ENCODE measurements at regions not wholly inside any gene's neighbourhood (a gene's known extent, or its start where the extent isn't known, plus 50 kb on each side); places are given as distances from the start of the nearest gene placed in this dataset.

GRCh38 chr4:176902710-176903323 lies 110.1 kb upstream of the VEGFC start:
- DNase-seq = no peak

GRCh38 chr4:176906709-176907108 lies 114.0 kb upstream of the VEGFC start:
- DNase-seq = no peak

GRCh38 chr4:176910646-176911045 lies 117.9 kb upstream of the VEGFC start:
- DNase-seq = no peak

GRCh38 chr4:176919631-176920030 lies 126.9 kb upstream of the VEGFC start:
- DNase-seq = no peak

GRCh38 chr4:176920694-176921093 lies 128.0 kb upstream of the VEGFC start:
- no peak for DNase-seq

GRCh38 chr4:176921256-176921655 lies 128.5 kb upstream of the VEGFC start:
- DNase-seq = no peak

GRCh38 chr4:176924238-176924637 lies 131.5 kb upstream of the VEGFC start:
- DNase-seq = no peak

DNA sequence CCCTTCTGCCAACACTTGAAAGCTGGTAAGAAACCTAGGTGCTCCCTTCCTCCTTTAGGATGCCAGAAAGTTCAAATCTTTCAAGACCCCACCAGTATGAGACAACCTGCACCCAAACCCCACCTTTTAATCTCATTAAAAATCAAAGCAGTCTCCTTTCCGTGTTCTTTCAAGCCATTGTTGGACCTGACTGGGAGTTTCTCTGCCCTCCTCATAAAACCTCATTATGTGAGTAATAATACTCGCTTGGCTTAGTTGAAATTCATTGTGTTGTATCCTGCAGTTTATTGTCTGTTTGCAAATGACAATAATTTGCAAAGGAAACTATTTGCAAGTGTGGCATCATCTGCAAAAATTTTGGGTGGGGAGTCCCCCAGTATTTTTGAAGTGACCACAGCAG lies 133.2 kb upstream of the VEGFC start:
- no peak for DNase-seq

DNA sequence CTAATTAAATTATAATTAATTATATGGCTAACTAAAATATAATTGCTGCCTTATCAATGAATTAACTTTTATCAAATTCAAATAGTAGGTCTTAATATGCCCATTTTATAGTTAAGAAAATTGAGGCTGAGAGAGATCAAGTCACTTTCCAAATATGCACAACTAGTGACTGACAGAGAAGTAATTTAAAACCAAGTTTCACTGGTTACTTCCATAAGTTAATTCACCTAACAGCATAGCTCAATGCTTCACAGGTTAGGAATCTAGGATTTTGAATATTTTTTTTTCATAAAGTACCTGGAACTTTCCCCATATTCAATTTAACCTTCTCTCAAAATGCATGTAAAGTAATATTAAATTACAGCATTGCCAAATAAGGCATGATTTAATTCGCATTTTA lies 134.4 kb upstream of the VEGFC start:
- no peak for DNase-seq

GRCh38 chr4:176927664-176928063 lies 134.9 kb upstream of the VEGFC start:
- no peak for DNase-seq

DNA sequence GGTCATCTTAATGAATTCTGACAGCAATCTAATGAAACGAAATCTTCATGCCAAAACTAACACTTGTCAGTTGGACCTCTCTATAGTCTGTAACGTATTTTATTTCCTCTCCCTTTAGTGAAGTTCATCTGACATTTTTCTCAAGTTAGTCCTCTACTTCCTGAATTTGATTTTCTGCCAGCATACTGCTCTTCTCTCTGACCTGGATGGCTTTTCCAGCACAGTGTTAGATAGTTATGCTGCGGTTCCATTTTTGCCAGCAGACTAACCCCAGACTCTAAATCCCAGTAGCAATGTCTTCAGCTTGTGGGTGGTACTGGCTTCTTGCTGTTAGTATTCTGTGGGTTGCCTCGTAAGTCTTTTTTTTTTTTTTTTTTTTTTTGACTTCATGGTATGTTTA lies 146.7 kb upstream of the VEGFC start:
- no peak for DNase-seq

DNA sequence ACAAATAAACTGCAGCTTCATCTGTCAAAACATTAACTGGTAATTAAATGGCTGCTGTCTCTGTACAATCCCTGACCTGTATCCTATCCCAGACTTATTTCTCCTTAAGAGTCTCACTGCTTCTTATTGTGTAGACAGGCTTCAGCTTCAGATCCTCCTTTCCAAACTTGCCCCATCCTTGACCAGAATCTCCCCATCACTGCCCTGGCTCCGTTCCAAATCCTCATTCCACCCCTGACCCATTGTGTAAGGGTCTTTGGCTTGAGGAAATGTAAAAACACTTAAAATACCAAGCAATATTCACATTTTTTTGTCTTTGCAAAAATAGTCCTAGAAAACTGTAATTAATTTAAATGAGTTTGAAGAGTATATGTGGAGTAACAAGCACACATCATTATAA lies 152.6 kb upstream of the VEGFC start:
- DNase-seq = no peak

- no peak for DNase-seq
Observed at GRCh38 chr4:176949029-176949428, 156.3 kb upstream of the VEGFC start.

DNA sequence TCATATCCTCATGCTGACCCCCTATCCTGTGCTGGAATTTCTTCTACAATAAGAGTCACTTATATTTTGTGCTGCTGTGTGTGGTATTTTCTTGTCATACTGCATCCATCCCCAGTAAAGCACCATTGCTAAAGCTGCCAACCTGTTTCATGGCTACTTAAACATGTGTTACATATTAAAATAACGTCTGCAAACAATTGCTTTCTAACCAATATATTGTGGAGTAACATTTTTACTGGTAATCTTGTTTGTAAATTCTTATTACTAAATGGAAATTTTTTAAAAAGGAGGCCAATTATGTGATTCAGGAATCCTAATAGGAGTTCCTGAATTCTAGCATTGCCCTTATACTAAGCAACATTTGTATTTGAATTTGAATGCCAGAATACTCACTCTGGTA lies 160.3 kb upstream of the VEGFC start:
- no peak for DNase-seq

DNA sequence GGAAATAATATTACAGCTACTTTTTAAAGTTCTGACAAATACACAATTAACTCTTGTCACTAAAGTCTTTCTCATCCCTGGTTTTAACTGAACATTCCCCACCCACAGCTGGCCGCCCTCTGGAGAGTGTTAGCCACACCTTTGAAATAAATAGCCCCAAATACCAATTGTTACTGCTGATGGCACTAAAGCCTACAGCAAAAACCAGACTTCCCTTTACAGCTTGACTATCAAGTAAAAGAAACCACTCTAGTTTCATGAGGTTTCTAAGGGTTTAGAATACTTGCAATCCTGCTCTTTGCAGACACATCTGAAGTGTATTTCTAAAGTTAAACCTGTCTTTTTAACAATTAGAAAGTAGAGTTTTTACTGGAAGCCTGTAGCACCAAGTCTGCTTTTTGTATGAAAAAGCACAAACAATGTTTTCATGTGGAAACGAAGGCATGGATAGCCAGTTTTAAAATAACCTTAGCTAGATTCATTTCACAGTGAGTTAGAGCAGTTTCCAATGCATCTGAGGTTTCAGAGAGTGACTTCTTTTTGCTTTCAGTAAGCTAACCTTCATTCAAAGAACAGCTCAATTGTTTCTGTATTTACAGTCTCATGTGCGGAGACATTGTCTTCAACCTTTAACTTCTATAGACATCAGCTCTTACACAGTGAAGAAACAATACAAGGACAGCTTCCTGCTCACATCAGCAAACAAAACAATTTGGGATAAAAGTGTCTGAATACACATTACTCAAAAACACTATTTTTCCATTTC lies 164.8 kb upstream of the VEGFC start:
- DNase-seq = no peak

- DNase-seq = no peak
Observed at GRCh38 chr4:176959980-176960379, 167.3 kb upstream of the VEGFC start.

DNA sequence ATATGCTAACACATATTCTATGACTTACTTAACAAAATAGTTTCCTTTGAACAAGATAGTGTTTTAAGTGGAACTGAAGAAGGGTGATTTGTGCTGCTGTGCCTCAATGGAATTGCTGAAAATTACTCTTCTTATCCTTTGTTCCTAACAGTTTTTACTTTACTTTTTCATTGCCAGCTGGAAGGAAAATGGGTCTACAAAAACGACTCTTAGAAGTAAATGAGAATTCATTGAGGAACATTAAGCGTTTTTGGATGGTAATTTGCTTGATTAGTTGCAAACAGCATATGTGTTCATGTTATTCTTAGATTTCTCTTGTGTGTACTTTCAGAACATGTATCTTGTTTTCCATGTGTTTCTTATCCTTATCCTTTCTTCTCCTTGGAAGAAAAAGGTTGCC lies 170.4 kb upstream of the VEGFC start:
- no peak for DNase-seq

DNA sequence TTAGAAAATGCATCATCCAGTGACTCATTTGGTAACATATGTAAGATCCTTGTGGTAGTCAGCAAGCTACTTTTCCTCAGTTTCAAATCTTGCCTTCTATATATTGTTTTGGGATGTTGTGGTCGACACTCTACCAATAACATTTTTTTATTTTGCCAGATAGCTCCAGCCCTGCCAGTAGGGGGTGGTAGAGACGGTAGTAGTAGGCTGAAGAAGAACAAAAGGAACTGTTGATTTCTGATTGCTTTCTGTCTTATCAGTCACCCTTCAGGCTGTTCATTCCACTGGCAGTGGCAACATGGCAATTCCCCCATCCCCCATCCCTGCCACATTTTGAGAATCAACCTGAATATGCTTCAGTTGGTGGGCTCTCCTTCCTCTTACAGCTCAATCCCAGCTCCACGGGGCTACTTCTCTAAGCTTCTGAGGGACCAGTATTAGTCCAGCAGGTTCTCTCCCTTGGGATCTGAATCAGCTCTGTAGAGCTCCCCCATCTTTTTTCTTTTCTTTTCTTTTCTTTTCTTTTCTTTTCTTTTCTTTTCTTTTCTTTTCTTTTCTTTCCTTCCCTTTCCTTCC lies 171.5 kb upstream of the VEGFC start:
- no peak for DNase-seq

GRCh38 chr4:176967586-176967985 lies 174.9 kb upstream of the VEGFC start:
- no peak for DNase-seq

- no peak for DNase-seq
Observed at GRCh38 chr4:176968094-176968493, 175.4 kb upstream of the VEGFC start.

DNA sequence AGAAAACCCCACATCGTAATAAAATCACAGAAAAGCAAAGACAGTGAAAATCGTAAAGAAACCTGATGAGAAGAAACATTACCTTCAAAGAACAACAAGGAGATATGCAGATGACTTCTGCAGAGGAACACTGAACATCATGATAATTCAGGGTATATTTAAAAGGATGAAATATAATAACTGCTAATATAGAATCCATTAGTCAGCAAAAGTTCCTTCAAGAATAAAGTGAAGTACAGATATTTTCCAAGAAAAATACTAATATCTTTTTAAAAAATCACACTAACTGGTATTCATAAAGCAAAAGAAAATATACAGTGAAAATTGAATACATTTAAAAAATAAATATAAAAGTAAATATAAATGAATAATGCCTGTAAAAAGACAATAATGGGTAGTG lies 176.3 kb upstream of the VEGFC start:
- DNase-seq = no peak

DNA sequence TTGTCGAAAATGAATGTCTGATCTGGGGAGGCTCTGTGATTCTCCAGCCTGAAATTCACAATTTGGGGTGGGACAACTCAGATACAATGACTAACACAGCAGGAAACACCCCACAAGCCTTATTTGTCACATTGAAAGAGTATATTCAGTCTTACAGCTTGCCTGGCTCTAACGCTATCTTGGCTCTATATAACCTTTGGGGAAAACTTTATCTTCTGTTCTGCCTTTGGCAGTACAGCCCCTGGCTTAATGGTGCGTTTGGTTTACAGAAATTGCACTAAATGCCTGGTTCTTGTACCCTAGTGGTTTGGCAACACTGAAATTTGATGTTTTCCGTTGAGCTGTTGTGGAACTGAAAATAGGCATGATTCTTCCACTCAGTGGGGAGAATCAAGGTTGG lies 178.1 kb upstream of the VEGFC start:
- DNase-seq = no peak

- no peak for DNase-seq
Observed at GRCh38 chr4:176971576-176972115, 178.9 kb upstream of the VEGFC start.

DNA sequence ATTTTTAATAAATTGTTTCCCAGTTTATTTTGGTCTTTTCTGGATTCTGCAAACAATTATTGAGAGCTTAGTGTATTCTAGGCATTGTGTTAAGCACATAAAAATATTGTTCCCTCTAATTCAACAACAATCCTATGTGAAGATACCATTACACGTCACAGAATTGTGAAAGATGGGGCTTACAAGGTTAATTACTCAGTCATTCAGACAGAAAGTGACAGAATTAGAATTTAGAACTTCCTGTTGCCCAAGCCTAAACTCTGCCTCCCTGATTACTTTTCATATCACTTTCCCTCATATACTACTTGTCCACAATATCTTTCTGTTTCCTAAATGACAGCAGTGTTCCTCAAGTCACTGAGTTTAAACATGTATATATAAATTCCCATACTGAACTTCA lies 186.7 kb upstream of the VEGFC start:
- no peak for DNase-seq

Measured in NCI-H510A (cell line).